ENCODE measurements at regions not wholly inside any gene's neighbourhood (a gene's known extent, or its start where the extent isn't known, plus 50 kb on each side); places are given as distances from the start of the nearest gene placed in this dataset.

DNA sequence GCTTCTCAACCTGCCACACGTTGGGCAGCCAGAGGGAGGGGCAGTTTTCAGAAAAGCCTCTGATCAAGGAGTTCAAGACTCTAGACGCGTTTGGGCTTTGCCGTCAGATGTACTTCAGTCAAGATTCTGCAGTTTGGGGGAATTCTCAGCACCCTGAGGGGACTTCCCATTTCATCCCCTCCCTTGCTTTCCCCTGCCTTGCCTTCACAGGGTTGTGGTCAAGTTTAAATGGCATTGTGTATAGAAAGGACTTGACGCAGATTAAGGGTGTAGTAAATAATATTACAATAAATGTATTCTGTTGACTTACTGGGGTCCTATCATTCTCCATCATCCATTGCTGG, 198.3 kb upstream of the NABP1 start:
- TF ChIP-seq CTCF (IDR thresholded peaks at IDR 0.05; ENCODE audit: poor library complexity) (no peak), EZH2 (IDR thresholded peaks at IDR 0.05; ENCODE audit: borderline replicate concordance) (no peak)

Data from hepatocyte (in vitro differentiated cells).